ENCODE measurements at regions not wholly inside any gene's neighbourhood (a gene's known extent, or its start where the extent isn't known, plus 50 kb on each side); places are given as distances from the start of the nearest gene placed in this dataset.

- Histone ChIP-seq H4K8ac (replicated peaks; ENCODE audit: insufficient read length, low read depth, low read length) (no peak overlapping the region), H3K56ac (ENCODE audit: insufficient read length, low read depth, low read length) (no peak overlapping the region), H3K14ac (ENCODE audit: insufficient read depth, low read length) (no peak overlapping the region), H4K91ac (ENCODE audit: insufficient read length, low read depth, low read length) (no peak overlapping the region), H2BK12ac (ENCODE audit: insufficient read length, low read depth, low read length) (no peak overlapping the region), H3K27ac (ENCODE audit: insufficient read length, low read depth, low read length) (no peak overlapping the region), H3K4ac (ENCODE audit: low read depth, low read length) (no peak overlapping the region), H3K79me1 (ENCODE audit: insufficient read depth, low read depth, low read length, poor library complexity, severe bottlenecking) (no peaks in the 10 kb centered on the region), H2BK5ac (ENCODE audit: insufficient read length, low read length) (no peak overlapping the region), H3K23me2 (ENCODE audit: insufficient read length, low read depth, low read length, poor library complexity, severe bottlenecking) (no peaks in the 10 kb centered on the region), H2BK20ac (ENCODE audit: low read depth, low read length, poor library complexity, severe bottlenecking) (no peak overlapping the region), H3K9ac (ENCODE audit: extremely low read depth, insufficient read length, low read length) (no peak overlapping the region), H3K9me3 (ENCODE audit: control insufficient read depth, low read depth, low read length) (no peaks in the 10 kb centered on the region), H3K27me3 (ENCODE audit: insufficient read depth, low read length) (no peaks in the 10 kb centered on the region), H3T11ph (ENCODE audit: low read length) (no peak overlapping the region), H2AK5ac (ENCODE audit: insufficient read length, low read length) (no peak overlapping the region), H2BK15ac (ENCODE audit: low read depth, low read length) (no peak overlapping the region), H2AFZ (ENCODE audit: low read length) (no peak overlapping the region), H3K23ac (ENCODE audit: insufficient read length, low read depth, low read length) (no peak overlapping the region), H2BK120ac (ENCODE audit: low read depth, low read length, poor library complexity, severe bottlenecking) (no peak overlapping the region), H3K79me2 (ENCODE audit: insufficient read depth, low read length) (no peaks in the 10 kb centered on the region), H4K20me1 (ENCODE audit: control insufficient read depth, insufficient read depth, insufficient read length) (no peaks in the 10 kb centered on the region), H3K4me1 (ENCODE audit: insufficient read depth, low read length) (no peaks in the 10 kb centered on the region), H3K4me2 (ENCODE audit: insufficient read depth, insufficient read length, low read length) (no peak overlapping the region), H4K5ac (ENCODE audit: insufficient read length, low read depth, low read length) (no peak overlapping the region), H3K18ac (ENCODE audit: insufficient read length, low read depth, low read length) (no peak overlapping the region)
- TF ChIP-seq CTCF (conservative IDR thresholded peaks at IDR 0.05): no peak
- H3K36me3 Mint-ChIP-seq (ENCODE audit: insufficient read depth in 1 of 3, low read depth in 3 of 3): no peaks in the 10 kb centered on the region
- DNase-seq: no peak
- H3K27me3 Mint-ChIP-seq (ENCODE audit: low read depth): peaks cover 2% of the 10 kb centered on the region; the same call in 1 of the 2 replicates
- H3K27ac Mint-ChIP-seq: no peak overlapping the region
- H3K4me3 Mint-ChIP-seq: no peak overlapping the region
- no CpG with 5 or more reads among the region's 6 CpGs for WGBS (ENCODE audit: extremely low coverage, insufficient read length, low lambda C conversion rate)
- no peaks in the 10 kb centered on the region for H3K9me3 Mint-ChIP-seq
- peaks cover 7 to 8% of the 10 kb centered on the region in 2 experiments; a peak in 3 of 4 replicates for H3K4me1 Mint-ChIP-seq
These were observed 128.0 kb downstream of the PSMG1 start for GRCh38 chr21:39055167-39055767.
